NOMO-1 treated with DMSO at 0.1 percent for 48 hours (cell line): ENCODE measurements at regions not wholly inside any gene's neighbourhood (a gene's known extent, or its start where the extent isn't known, plus 50 kb on each side); places are given as distances from the start of the nearest gene placed in this dataset.
"Not testable (repeated sequence)": the region's sequence is repeated elsewhere in the genome, so short reads cannot be mapped to it uniquely, and the experiment has no call there.

ENCODE experiments used
- DNase-seq: peaks from one replicate; lab custom pipeline; 2025; ENCODE audit not compliant: unreplicated experiment; lab: John Stamatoyannopoulos, UW

DNA sequence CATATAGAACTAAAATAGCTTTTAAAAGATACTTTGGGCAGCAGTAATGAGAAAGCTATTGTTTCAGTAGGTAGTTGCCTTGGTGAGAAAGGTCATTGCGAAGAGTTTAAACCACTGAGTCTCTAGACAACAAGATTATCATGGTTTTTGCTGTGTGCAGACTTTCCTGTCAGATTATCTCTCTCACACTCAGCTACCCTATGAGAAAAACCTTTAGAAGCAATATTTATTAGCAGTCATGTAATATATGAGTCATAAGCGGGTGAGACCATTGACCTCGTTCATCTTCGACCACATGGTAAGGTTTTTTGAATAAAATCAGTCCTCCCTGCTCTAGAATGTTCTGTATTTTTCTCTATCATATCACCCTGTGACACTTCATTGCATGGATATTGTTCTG, 59.9 kb downstream of the GPR65 start:
- DNase-seq, result no peak

DNA sequence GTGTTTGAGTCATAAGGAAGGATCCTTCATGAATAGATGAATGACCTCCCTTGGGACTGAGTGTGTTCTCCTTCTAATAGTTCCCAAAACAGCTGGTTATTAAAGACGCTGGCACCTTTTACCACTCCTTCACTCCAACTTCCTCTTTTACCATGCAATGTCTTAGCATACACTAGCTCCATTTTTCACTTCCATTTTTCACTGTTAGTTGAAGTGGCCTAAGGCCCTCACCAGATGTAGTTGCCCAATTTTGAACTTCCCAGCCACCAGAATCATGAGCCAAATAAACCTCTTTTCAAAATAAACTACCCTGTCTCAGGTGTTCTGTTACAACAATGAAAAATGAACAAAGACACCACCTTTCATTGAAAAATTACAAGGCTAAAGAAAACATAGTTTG, 64.7 kb downstream of the GPR65 start:
- DNase-seq, result peak; percentile 61

DNA sequence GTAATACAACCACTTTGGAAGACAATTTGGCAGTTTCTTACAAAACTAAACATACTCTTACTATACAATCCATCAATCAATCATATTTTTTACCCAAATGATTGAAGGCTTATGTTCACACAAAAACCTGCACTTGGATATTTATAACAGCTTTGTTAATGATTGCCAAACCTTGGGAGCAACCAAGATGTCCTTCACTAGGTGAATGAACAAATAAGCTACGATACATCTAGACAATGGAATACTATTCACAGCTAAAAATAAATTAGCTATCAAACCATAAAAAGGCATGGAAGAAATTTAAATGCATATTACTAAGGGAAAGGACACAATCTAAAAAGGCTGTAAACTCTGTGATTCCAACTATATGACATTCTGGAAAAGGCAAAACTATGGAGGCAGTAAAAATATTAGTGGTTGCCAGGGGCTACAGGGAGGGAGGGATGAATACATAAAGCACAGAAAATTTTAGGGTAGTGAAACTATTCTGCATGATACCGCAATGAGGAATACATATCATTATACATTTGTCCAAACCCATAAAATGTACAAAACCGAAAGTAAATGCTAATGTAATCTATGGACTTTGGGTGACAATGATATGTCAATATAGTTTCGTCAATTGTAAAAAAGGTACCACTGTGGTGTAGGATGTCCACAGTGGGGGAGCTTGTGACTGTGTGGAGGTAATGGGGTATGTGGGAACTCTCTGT, 70.5 kb downstream of the GPR65 start:
- peak; percentile 84 for DNase-seq

DNA sequence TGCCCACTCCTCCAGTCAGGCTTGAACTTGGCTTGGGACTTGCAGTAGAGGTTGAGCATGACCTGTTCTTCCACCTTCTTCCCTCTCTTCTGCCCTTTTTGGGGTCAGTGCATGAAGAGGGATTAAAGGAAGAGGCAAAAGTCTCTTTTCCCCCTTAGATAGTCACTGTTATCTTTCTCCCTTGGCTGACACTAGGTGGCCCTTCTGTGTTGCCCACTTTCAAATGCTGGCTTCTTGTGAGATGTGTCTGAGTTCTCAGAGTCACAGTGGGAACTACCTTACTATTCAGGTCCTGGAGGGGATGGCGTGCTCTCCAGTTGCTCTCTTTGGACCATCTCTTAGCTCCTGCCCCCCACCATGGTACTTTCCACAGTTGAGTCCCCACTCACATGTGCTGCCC, 73.6 kb downstream of the GPR65 start:
- no peak for DNase-seq

DNA sequence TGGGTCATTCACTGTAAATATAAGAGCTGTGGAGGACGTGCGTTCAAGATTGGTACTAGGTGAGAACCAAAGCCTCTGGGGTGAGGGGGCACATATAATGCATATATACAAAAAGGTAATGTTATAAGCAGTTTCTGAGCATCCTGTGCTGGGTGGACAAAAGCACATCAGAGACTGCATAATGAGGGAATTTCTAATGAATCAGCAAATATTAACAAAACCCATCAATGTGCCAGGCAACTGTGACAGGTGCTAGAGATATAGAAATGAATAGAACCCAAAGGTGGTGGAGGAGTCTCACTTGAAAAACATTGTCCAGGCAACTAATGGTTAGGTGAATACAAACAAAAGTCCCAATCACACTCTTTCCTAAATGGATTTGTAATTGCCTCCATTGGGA, 74.7 kb downstream of the GPR65 start:
- DNase-seq, result no peak

DNA sequence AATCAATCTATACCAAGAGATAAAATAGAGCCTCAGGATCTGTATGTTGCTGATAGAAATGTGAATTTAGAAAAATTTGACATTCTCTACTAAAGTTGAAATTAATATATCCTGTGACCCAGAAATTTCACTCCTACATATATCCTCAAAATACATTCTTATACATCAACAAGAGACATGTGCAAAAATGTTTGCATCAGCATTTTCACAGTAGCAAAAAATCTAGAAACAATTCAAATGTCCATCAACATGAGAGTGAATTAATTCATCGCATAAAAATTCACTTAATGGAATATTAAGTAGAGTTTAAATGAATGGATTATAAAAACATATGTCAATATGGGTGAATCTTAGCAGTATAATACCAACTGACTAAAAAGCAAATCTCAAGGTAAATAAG, 80.8 kb downstream of the GPR65 start:
- no peak for DNase-seq

DNA sequence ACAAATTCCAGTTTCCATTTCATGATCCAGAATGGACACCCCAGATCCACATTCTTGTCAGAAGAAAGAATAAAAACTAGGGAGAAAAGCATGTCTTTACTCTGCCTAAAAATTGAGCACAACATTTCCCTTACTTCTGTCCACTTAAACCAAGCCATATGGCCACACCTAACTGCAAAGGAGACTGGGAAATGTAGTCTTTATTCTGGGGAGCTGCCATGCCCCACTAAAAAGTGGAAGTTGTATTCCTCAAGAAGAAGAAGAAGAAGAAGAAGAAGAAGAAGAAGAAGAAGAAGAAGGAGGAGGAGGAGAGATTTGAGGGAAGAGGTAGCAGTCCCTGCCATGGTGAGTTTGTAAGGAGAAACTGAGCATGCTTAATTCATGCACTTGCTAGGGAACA, 84.5 kb downstream of the GPR65 start:
- DNase-seq, result peak; percentile 4

DNA sequence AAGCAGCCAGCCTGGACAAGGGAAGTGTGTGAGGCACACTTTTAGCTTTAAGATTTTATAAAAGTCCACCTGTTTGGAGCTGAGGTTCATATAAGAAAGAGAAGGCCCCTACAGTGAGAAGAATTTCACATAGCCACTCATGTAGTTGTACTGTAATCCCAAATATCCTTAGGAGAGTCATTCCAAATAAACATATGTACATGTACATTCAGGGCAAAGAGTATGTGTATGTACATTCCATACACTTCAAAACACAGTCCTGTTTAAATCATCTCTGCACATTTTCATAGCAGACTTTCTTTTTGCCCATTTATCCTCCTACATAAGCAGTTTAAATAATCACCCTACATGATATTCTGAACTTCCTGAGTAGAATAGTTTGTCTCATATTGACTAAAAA, 87.6 kb downstream of the GPR65 start:
- no peak for DNase-seq

DNA sequence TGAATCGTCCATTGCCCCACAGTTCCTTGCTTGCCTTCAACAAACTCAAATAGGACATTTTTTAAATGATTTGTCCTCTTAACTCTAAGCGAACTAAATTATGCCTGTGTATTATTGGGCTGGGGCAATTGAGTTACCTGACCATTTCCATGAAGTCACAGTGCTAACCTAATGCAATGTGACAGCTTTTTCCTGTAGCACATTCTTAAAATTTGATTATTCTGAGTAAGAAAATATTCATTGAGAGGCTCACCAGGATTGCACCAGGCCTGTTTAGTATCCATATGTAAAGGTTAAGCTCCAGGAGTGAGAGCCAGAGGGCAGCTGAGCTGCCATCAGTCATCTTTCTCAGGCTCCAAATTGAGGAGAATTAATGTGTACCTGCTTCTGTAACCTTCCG, 90.9 kb downstream of the GPR65 start:
- DNase-seq, result no peak

DNA sequence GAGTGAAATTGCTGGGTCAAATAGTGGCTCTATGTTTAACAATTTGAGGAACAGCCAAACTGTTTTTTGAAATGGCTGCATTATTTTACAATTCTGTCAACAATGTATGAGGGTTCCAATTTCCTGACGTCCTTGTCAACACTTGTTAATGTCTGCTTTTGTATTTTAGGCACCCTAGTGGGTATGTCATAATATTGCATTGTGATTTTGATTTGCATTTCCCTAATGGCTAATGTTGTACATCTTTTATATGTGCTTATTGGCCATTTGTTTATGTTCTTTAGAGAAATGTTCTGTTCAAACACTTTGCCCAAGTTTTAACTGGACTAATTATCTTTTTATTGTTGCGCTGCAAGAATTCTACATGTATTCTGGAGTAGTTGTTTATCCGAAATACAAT, 93.2 kb downstream of the GPR65 start:
- no peak for DNase-seq

DNA sequence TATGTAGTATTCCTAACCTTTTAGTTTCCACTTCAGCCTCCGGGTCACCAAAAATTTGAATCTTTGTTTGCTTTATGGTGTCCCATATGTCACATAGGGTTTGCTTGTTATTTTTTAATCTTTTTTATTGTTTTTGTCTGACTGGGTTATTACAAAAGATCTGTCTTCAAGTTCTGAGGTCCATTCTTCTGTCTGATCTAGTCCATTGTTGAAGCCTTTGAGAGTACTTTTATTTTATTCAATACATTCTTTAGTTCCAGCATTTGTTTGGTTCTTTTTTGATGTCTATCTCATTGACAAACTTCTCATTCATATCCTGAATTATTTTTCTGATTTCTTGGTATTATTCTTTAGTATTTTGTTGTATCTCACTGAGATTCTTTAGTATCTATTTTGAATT, 99.8 kb downstream of the GPR65 start:
- DNase-seq, result no peak

DNA sequence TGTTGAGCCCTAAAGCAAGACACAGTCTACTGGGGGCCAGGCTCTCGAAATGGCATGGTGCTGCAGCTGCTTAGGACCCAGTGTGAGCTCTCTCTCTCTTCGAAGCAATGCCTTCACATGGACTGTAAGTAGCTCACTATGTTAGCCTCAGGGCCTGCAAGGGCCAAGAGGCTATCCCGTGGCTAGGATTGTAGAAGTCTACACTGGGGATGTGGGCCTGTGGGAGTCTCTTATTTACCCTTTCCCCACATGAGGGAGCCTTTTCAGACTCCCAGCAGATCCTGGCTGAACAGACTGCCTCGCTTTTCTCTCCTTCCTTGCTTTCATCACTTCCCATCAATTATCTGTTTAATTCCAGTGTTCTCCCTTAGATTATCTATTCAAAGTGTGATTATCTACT, 101.4 kb downstream of the GPR65 start:
- DNase-seq, result no peak

DNA sequence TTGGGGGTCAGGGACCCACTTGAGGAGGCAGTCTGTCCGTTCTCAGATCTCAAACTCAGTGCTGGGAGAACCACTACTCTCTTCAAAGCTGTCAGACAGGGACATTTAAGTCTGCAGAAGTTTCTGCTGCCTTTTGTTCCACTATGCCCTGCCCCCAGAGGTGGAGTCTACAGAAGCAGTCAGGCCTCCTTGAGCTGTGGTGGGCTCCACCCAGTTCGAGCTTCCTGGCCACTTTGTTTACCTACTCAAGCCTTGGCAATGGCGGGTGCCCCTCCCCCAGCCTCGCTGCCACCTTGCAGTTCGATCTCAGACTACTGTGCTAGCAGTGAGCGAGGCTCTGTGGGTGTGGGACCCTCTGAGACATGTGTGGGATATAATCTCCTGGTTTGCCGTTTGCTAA, 122.7 kb downstream of the GPR65 start:
- not testable (repeated sequence) for DNase-seq

DNA sequence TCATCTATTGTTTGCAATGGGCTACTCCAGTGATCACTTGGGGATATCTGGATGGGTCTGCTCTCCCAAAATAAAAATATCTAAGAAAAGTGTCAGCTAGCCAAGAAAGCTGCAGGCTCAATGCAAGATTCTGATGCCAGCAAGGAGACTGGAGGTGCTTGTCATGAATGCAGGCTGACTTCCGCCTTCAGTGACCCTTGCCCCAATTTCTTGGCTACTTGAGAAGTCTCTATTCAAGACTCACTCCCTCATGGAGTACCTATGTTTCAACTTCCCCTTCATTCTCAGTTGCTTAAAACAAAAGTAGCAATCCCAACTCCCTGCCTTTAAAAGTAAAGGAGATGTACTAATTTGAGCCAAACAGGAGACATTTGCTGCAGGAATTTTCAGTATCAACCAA, 123.9 kb downstream of the GPR65 start:
- peak; percentile 76 for DNase-seq

DNA sequence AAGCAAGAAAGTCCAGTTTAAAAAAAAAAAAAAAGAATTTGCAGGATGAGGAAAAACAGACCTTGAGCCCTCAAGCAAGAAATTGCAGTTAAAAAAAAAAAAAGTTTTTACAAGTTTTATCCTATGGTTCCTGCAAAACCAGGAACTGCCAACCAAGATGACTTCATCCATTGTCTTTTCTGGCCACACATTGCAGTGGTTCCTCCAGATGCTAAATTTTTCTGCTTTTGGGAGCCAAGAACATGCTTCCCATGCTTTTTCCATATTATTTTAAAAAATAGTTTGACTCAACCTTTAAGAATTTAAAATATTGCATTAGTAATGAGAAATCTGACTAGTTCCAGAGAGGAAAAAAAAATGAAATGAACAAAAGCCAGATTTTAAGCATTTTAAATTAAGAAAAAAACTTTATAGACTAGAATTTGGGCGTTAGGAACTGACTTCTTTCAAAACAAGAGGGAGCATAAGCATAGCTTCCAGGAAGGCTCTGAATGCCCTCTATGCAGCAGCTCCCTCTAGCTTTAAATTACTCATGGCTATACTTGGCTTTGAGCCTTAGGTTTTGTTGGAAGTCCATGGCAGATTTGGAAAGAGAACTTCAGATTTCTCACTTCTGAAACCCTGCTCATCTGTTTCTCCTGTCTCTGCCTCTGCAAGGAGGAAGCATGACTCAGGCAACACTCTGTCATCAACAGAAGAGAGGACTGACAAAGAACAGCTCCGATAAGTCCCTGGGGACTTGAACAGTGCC, 124.5 kb downstream of the GPR65 start:
- DNase-seq, result peak; percentile 89

DNA sequence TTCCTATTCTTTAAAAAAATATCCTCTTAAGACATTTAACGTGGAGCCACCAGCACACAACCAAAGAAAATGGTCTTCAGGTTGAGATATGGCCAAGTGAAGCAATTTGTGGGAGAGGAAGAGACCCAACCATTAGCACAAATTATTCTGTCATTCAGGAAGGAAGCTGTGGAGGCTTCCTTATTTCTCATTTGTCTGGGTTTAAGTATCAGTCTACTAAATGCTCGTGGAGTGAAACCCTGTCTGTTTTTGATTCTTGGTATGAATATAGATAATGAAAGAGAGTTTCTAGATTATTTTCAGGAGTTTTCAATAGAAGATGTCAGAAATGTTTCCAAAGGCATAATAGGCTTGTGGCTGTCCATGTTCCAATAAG, 125.1 kb downstream of the GPR65 start:
- DNase-seq, result no peak
